IPS-11a (cell line): ENCODE measurements at regions not wholly inside any gene's neighbourhood (a gene's known extent, or its start where the extent isn't known, plus 50 kb on each side); places are given as distances from the start of the nearest gene placed in this dataset.

ENCODE experiments used
- H3K4me3 ChIP-seq: one replicate; pipeline ENCODE4 v1.5.1; 2013; ENCODE audit warnings: low read depth, low read length, control low read depth

DNA sequence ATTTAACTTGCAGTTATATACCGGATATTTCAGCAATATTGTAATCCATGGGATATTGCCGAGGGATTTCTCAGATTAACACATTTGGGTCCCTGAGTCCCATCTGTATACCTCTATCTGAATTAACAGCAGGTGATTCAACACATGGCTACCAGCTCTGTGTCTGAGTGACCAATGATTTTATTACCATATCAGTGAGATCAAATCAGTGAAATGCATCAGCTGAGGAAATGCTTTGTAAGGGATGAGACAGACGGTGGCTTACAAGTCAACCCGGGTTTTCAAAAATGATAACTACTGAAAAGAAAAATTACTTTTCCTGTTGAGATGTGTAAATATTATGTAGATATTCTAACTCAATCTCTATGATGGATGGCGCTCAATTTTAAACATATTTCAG lies 504.1 kb upstream of the PKN2 start:
- H3K4me3 ChIP-seq: no peak overlapping the region

GRCh38 chr1:88180449-88181108 lies 503.5 kb upstream of the PKN2 start:
- no peak overlapping the region for H3K4me3 ChIP-seq

- H3K4me3 ChIP-seq: no peak overlapping the region
Observed at GRCh38 chr1:88186911-88187310, 497.2 kb upstream of the PKN2 start.

DNA sequence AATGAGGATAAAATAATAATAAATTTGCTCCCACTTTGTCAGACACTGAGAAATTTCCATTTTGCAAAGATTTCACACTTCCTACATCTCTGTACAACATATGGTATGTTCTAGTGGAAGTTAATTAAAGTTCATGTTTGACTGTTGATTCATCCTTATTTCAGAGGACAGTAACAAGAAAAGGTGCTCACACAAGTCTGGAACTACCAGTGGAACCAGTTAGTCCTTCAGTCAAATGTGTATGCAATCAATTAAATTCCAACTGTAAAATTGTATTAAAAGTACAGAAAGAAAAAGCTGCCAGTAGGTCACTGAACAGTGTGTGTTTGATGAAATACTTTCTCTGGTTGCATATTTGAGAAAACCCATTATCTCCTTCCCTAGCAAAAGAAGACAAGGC lies 496.0 kb upstream of the PKN2 start:
- no peak overlapping the region for H3K4me3 ChIP-seq

- H3K4me3 ChIP-seq: no peak overlapping the region
Observed at GRCh38 chr1:88189525-88189924, 494.5 kb upstream of the PKN2 start.

DNA sequence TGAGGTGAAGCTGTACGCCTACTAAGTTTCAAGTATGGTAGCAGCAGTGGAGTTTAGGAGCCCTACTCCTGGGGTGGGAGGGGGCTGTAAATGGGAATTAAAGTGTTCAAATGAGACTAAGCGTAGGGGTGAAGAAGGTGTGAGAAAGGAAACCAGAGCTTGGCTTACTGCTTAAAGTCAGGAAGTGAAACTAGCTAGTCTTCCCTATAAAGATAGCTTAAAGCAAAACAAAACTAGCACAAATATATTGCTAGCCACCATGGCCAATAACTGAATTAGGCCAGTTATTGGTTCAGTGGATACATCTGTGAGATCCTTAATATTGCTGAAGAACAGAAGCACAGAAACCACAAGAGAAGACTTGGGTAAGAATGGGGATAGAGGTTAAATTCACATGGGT lies 492.2 kb upstream of the PKN2 start:
- no peak overlapping the region for H3K4me3 ChIP-seq

DNA sequence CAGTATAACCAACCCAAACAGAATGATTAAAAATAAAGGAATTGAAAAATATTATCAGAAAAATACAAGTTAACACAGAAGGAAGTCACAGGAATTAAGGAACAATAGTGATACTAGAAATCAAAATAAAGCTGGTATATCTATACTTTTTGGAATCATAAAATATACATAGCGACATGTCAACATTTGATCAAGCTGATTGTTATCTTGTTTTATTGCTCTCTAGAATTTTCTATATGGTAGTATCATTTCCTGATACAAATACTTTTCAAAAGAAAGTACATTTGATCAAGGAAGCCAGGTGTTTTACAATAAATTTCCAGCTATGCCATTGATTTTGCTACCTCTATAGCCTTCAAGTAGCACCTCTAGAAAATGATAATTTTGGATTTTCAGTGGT lies 489.5 kb upstream of the PKN2 start:
- H3K4me3 ChIP-seq: no peak overlapping the region

- no peak overlapping the region for H3K4me3 ChIP-seq
Observed at GRCh38 chr1:88200545-88200944, 483.5 kb upstream of the PKN2 start.

DNA sequence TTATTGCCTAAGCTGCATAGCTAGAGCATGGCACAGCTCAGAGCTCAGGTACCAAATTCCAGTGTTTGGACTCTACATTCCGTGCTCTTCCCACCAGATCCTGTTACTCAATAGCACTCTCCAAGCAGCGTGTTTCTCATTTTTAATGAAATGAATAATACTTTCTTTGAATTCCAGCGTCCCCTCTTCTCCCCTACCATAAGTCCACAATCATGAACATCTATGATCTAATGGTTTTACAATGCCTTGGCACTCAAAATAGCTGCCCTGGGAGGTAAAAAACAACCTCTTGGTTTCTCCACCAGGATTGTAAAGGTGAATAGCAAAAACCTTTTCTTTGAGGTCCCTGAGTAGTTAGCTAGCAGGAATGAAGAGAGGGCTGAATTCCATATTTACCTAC lies 480.0 kb upstream of the PKN2 start:
- no peak overlapping the region for H3K4me3 ChIP-seq

- no peak overlapping the region for H3K4me3 ChIP-seq
Observed at GRCh38 chr1:88204612-88205167, 479.4 kb upstream of the PKN2 start.

DNA sequence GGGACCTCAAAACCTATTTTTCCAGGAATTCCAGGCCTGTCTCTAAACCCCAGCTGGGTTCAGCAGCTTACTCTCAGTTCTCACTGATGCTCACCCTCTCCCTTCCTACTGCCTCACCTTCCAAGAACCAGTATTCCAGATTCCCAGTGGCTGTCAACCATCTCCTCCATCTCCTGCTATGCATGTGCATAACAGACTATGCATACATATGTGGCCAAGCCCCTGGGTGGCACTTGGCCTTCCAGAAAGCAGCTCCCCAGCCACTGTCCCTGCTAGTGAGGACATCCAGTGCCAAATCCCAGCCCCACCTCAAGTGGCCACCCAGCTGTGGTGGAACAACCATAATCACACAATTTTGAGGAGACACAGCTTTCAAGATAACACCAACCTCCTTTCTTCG lies 475.7 kb upstream of the PKN2 start:
- H3K4me3 ChIP-seq: no peak overlapping the region

- no peak overlapping the region for H3K4me3 ChIP-seq
Observed at GRCh38 chr1:88210103-88210787, 473.8 kb upstream of the PKN2 start.

GRCh38 chr1:88216441-88216840 lies 467.6 kb upstream of the PKN2 start:
- no peak overlapping the region for H3K4me3 ChIP-seq

DNA sequence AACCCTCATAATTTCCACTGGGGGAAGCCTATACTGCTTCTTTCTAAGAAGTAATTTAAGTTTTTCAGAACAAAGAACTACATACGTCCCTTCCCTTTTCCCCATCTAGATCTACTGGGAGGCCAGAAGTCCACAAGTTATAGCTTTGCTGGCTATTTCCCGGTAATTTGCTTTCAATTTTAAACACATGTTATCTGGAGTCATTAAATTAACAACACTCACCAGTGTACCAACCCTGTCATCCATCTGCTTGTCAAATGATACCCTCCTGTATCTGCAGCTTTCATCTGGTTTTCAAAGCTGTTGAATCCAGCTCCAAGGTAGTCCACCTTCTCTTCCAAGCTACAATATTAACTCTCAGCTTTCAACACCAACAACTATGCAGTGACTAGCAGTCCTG lies 466.7 kb upstream of the PKN2 start:
- H3K4me3 ChIP-seq: no peak overlapping the region

DNA sequence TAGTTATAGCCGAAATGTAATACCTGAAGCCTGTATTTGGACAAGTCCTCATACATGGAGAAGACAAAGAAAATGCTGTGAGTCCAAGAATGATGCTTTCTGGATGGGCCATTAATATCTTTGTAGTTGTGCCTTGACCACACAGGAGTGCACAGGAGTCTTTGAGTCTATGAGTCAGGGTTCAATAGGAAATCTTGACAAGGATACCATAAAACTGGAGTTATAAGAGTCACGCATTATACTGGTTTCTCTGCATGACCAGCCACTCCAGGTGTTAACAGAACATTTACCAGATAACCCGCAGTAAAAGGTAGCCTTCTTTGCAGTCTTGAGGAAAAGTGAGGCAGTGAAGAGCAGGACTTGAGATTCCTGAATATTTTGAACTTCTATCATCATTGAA lies 464.6 kb upstream of the PKN2 start:
- H3K4me3 ChIP-seq: no peak overlapping the region

DNA sequence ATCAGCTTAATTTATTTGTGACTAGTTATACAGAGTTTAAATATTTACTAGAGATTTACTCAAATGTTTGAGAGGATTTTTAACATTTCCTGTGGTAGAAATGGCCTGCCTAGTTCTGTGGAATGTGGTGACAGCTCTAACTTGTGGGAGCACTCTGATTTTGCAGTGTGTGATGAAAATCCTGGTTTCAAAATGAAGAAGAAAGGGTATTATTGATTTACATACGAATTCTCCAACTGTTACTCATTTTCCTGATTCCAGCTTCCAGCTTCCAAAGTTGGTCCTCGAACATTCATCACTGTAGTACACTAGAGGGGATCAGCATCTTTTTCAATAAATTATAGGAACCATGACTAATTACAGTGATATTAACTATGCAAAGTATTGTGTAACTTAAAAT lies 462.7 kb upstream of the PKN2 start:
- H3K4me3 ChIP-seq: no peak overlapping the region

- no peak overlapping the region for H3K4me3 ChIP-seq
Observed at GRCh38 chr1:88224906-88225305, 459.2 kb upstream of the PKN2 start.

GRCh38 chr1:88228114-88228513 lies 456.0 kb upstream of the PKN2 start:
- H3K4me3 ChIP-seq: no peak overlapping the region

GRCh38 chr1:88230126-88230525 lies 453.9 kb upstream of the PKN2 start:
- no peak overlapping the region for H3K4me3 ChIP-seq

GRCh38 chr1:88237058-88237457 lies 447.0 kb upstream of the PKN2 start:
- no peak overlapping the region for H3K4me3 ChIP-seq

DNA sequence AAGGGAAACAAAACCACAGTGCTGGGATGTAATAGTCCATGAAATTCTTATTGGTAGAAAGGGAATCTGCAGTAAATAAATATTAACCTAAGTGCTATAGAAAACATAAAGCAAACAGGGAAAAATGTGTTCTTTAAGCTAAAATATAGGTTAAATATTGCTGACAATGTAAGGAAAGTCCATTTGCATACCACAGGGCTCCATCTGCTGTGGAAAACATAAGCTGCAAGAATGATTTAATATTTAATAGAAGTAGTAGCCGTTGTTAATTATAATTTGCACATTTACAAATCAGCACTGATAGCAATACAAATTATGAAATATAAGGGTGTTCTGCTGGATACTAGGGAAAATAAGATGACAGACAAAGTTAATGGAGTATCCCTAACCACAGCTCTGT lies 444.9 kb upstream of the PKN2 start:
- no peak overlapping the region for H3K4me3 ChIP-seq

DNA sequence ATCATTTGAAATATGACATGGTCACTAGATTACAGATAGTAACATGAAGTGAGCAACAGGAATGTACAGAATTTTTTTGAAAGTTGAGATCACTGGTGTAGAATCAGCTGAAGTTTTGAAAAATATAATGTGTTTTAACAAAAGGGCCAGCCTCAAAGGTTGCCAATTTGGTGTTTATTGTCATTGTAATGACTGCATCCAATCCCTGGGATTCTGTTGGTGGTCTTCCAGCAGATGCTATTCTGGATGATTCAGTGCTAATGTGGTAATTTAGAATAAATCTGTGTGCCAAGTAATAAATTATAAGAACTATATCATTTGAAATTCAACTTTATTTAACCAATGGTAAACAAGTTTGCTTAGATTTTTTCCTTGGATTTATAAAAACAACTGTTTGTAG lies 436.4 kb upstream of the PKN2 start:
- no peak overlapping the region for H3K4me3 ChIP-seq

GRCh38 chr1:88250915-88251314 lies 433.2 kb upstream of the PKN2 start:
- no peak overlapping the region for H3K4me3 ChIP-seq
